ENCODE measurements at regions not wholly inside any gene's neighbourhood (a gene's known extent, or its start where the extent isn't known, plus 50 kb on each side); places are given as distances from the start of the nearest gene placed in this dataset.

- no peak for DNase-seq
These were observed 55.0 kb downstream of the GPR6 start for GRCh38 chr6:110033101-110033500.

GRCh38 chr6:110033749-110034666 is 55.9 kb downstream of the GPR6 start:
- no peak for DNase-seq

GRCh38 chr6:110034667-110035036 is 56.5 kb downstream of the GPR6 start:
- DNase-seq, result no peak

GRCh38 chr6:110035321-110035720 is 57.2 kb downstream of the GPR6 start:
- DNase-seq, result no peak

- no peak for DNase-seq
These were observed 58.5 kb downstream of the GPR6 start for GRCh38 chr6:110036408-110037302.

GRCh38 chr6:110037726-110038295 is 59.7 kb downstream of the GPR6 start:
- no peak for DNase-seq

GRCh38 chr6:110039364-110039980 is 61.4 kb downstream of the GPR6 start:
- peak; percentile 83 for DNase-seq

- peak; percentile 21 for DNase-seq
These were observed 61.9 kb downstream of the GPR6 start for GRCh38 chr6:110039981-110040383.

GRCh38 chr6:110040716-110041115 is 62.6 kb downstream of the GPR6 start:
- no peak for DNase-seq

- no peak for DNase-seq
These were observed 63.0 kb downstream of the GPR6 start for GRCh38 chr6:110041126-110041525.

- DNase-seq, result no peak
These were observed 63.7 kb downstream of the GPR6 start for GRCh38 chr6:110041830-110042229.

- DNase-seq, result no peak
These were observed 64.7 kb downstream of the GPR6 start for GRCh38 chr6:110042670-110043296.

- DNase-seq, result no peak
These were observed 65.4 kb downstream of the GPR6 start for GRCh38 chr6:110043366-110043994.

- DNase-seq, result no peak
These were observed 66.0 kb downstream of the GPR6 start for GRCh38 chr6:110044096-110044495.

- DNase-seq, result no peak
These were observed 66.5 kb downstream of the GPR6 start for GRCh38 chr6:110044622-110045021.

GRCh38 chr6:110048221-110048875 is 70.2 kb downstream of the GPR6 start:
- peak; percentile 19 for DNase-seq

- DNase-seq, result no peak
These were observed 71.8 kb downstream of the GPR6 start for GRCh38 chr6:110049696-110050439.

All from fibroblast of skin of right biceps (primary cell).